ENCODE measurements at regions not wholly inside any gene's neighbourhood (a gene's known extent, or its start where the extent isn't known, plus 50 kb on each side); places are given as distances from the start of the nearest gene placed in this dataset.
"Not testable (repeated sequence)": the region's sequence is repeated elsewhere in the genome, so short reads cannot be mapped to it uniquely, and the experiment has no call there.

DNA sequence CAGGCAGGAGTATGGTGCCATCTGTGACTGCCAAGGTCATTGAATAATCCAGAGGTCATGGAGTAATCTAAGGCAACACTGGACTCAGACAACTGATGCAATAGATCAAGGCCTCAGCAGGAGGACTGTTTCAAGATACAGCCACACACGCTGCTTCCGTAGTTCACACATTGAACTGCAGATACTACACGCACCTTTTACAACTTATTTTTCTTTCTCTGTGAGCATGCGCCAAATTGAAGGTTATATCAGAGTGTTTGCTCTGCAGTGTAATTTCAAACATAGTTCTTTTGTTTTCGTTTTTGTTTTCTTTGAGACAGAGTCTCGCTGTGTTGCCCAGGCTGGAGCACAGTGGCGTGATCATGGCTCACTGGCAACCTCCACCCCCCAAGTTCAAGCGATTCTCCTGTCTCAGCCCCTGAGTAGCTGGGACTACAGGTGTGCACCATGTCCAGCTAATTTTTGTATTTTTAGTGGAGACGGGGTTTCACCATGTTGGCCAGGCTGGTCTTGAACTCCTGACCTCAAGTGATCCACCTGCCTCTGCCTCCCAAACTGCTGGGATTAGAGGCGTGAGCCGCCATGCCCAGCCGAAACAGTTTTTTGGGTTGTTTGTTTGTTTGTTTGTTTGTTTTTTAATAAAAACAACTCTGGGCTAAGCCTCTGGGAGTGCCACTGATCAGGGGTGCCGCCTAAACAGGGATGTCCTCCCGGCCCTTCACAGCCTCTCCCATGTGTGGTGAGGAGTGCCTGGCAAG is 96.6 kb upstream of the NAA20 start:
- H3K27me3 Mint-ChIP-seq = peaks cover 2% of the 10 kb centered on the region
- H3K9me3 Mint-ChIP-seq = no peaks in the 10 kb centered on the region
- no peak for DNase-seq
- H3K4me3 Mint-ChIP-seq = no peak overlapping the region
- H3K4me1 Mint-ChIP-seq = no peaks in the 10 kb centered on the region
- POLR2A ChIA-PET = interaction anchor here (0.7 kb wide), 1 partner anchor 317 kb away, joined by 3 read pairs; no protein-coding TSS in a partner anchor
- CTCF ChIA-PET = no interaction called here
- no peak overlapping the region for H3K27ac Mint-ChIP-seq
- no peaks in the 10 kb centered on the region for H3K36me3 Mint-ChIP-seq (ENCODE audit: low read depth)

GRCh38 chr20:19921284-19921793 is 95.8 kb upstream of the NAA20 start:
- ChIA-PET POLR2A (no interaction called here), CTCF (interaction anchor here (1.3 kb wide), 1 partner anchor 11 kb away, joined by 3 read pairs; no protein-coding TSS in a partner anchor)
- DNase-seq = no peak
- Mint-ChIP-seq H3K27ac (no peak overlapping the region), H3K9me3 (no peaks in the 10 kb centered on the region), H3K4me3 (no peak overlapping the region), H3K36me3 (ENCODE audit: low read depth) (no peaks in the 10 kb centered on the region), H3K27me3 (peaks cover 4% of the 10 kb centered on the region), H3K4me1 (no peaks in the 10 kb centered on the region)

DNA sequence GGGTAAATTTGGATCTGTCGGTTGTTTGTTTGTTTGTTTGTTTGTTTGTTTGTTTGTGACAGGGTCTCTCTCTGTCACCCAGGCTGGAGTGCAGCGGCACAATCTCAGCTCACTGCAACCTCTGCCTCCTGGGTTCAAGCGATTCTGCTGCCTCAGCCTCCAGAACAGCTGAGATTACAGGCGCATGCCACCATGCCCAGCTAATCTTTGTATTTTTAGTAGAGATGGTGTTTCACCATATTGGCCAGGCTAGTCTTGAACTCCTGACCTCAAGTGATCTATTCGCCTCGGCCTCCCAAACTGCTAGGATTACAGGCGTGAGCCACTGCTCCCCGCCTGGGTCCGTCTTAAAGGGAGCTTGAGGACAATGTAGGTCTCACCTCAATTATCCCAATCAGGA is 95.3 kb upstream of the NAA20 start:
- H3K27ac Mint-ChIP-seq; H3K4me3 Mint-ChIP-seq; H3K9me3 Mint-ChIP-seq; H3K36me3 Mint-ChIP-seq (ENCODE audit: low read depth); DNase-seq; H3K4me1 Mint-ChIP-seq; POLR2A ChIA-PET; H3K27me3 Mint-ChIP-seq: not testable (repeated sequence)
- CTCF ChIA-PET = interaction anchor here (1.3 kb wide), 1 partner anchor 12 kb away, joined by 3 read pairs; no protein-coding TSS in a partner anchor

DNA sequence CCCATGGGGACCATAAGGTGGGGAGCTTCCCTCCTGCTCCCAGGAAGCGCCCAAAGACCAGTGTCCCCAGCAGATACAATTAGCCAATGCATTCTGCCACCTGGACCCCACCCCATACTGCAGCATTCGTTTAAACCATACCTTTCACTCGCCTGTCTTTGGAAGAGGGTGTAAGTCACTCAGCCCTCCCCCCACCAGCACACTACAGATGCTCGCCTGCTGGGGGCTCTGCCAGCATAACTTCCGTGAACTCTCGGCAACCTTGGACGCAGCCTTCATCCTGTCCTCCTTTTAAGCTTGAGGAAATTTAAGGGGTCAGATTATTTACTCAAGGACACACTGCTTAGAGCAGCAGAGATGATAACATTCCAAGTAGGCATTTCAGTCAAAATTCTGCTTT is 94.4 kb upstream of the NAA20 start:
- H3K27ac Mint-ChIP-seq = no peak overlapping the region
- H3K36me3 Mint-ChIP-seq (ENCODE audit: low read depth) = no peaks in the 10 kb centered on the region
- POLR2A ChIA-PET = no interaction called here
- DNase-seq = no peak
- H3K27me3 Mint-ChIP-seq = peaks cover 4% of the 10 kb centered on the region
- no peaks in the 10 kb centered on the region for H3K4me1 Mint-ChIP-seq
- CTCF ChIA-PET = interaction anchor here (1.3 kb wide), 1 partner anchor 13 kb away, joined by 3 read pairs; no protein-coding TSS in a partner anchor
- no peak overlapping the region for H3K4me3 Mint-ChIP-seq
- no peaks in the 10 kb centered on the region for H3K9me3 Mint-ChIP-seq

DNA sequence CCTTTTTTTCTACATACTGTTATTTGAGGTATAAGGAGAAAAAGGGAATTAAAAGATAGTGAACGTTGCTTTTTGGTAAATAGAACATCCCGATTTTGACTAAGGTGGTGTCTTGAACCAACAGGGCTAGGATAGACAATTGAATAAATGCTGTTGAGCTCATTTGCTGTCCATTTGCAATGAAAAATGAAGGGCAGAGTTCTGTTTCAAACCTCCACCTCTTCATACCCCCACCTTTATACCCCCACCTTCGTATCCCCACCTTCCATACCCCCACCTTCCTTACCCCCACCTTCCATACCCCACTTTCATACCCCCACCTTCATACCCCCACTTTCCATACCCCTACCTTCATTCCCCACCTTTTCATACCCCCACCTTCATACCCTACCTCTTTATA is 93.4 kb upstream of the NAA20 start:
- Mint-ChIP-seq H3K36me3 (ENCODE audit: low read depth) (no peaks in the 10 kb centered on the region), H3K27me3 (peaks cover 4% of the 10 kb centered on the region), H3K9me3 (no peaks in the 10 kb centered on the region), H3K4me3 (no peak overlapping the region), H3K4me1 (no peaks in the 10 kb centered on the region), H3K27ac (no peak overlapping the region)
- no peak for DNase-seq
- CTCF ChIA-PET = no interaction called here
- POLR2A ChIA-PET = no interaction called here

DNA sequence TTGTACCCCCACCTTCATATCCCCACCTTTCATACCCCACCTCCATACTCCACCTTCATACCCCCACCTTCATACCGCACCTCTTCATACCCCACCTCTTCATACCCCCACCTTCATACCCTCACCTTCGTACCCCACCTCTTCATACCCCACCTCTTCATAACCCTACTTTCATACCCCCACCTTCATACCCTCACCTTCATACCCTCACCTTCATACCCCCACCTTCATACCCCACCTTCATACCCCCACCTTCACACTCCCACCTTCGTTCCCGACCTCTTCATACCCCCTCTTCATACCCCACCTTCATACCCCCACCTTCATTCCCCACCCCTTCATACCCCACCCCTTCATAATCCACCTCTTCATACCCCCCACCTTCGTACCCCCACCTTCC is 92.9 kb upstream of the NAA20 start:
- ChIA-PET CTCF (no interaction called here), POLR2A (no interaction called here)

DNA sequence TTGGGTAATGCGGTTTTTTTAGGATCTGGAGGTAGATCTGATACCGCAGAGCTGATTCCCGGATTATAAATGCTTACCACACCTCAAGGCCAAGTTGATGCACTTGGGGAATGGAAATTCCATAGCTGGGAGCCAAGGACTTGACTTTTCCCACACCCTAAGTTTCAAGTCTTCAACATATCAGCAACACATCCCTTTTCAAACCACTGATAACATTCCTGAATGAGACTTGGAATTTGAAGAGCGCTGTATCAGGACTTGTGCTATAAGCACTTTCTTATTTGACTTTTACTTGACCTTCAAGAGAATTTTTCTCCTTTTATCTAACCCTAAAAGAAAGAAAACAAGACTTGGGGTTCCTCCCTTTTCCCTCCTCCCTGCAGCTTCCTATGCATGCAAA is 90.6 kb upstream of the NAA20 start:
- Mint-ChIP-seq H3K36me3 (ENCODE audit: low read depth) (no peaks in the 10 kb centered on the region), H3K4me1 (no peaks in the 10 kb centered on the region), H3K4me3 (no peak overlapping the region), H3K9me3 (no peaks in the 10 kb centered on the region), H3K27ac (no peak overlapping the region), H3K27me3 (peaks cover 4% of the 10 kb centered on the region)
- no peak for DNase-seq
- ChIA-PET POLR2A (no interaction called here), CTCF (no interaction called here)

More for the DNA sequence above, 92.9 kb upstream of the NAA20 start:
- Mint-ChIP-seq H3K36me3 (ENCODE audit: low read depth) (no peaks in the 10 kb centered on the region), H3K4me1 (no peaks in the 10 kb centered on the region), H3K27me3 (peaks cover 4% of the 10 kb centered on the region), H3K4me3 (no peak overlapping the region), H3K9me3 (no peaks in the 10 kb centered on the region), H3K27ac (no peak overlapping the region)
- no peak for DNase-seq

GRCh38 chr20:19928328-19929011 is 88.7 kb upstream of the NAA20 start:
- POLR2A ChIA-PET = no interaction called here
- H3K27me3 Mint-ChIP-seq = peaks cover 13% of the 10 kb centered on the region
- CTCF ChIA-PET = no interaction called here
- no peaks in the 10 kb centered on the region for H3K9me3 Mint-ChIP-seq
- no peaks in the 10 kb centered on the region for H3K36me3 Mint-ChIP-seq (ENCODE audit: low read depth)
- H3K4me3 Mint-ChIP-seq = no peak overlapping the region
- no peaks in the 10 kb centered on the region for H3K4me1 Mint-ChIP-seq
- no peak overlapping the region for H3K27ac Mint-ChIP-seq
- DNase-seq = no peak

GRCh38 chr20:19929012-19929360 is 88.2 kb upstream of the NAA20 start:
- Mint-ChIP-seq H3K4me3 (no peak overlapping the region), H3K27me3 (peaks cover 13% of the 10 kb centered on the region), H3K4me1 (no peaks in the 10 kb centered on the region), H3K36me3 (ENCODE audit: low read depth) (no peaks in the 10 kb centered on the region), H3K9me3 (no peaks in the 10 kb centered on the region), H3K27ac (no peak overlapping the region)
- POLR2A ChIA-PET = no interaction called here
- CTCF ChIA-PET = no interaction called here
- no peak for DNase-seq

GRCh38 chr20:19929481-19930145 is 87.5 kb upstream of the NAA20 start:
- H3K27ac Mint-ChIP-seq = no peak overlapping the region
- POLR2A ChIA-PET = no interaction called here
- CTCF ChIA-PET = no interaction called here
- DNase-seq = no peak
- H3K4me3 Mint-ChIP-seq = no peak overlapping the region
- H3K4me1 Mint-ChIP-seq = no peaks in the 10 kb centered on the region
- H3K36me3 Mint-ChIP-seq (ENCODE audit: low read depth) = no peaks in the 10 kb centered on the region
- no peaks in the 10 kb centered on the region for H3K9me3 Mint-ChIP-seq
- peaks cover 13% of the 10 kb centered on the region for H3K27me3 Mint-ChIP-seq

DNA sequence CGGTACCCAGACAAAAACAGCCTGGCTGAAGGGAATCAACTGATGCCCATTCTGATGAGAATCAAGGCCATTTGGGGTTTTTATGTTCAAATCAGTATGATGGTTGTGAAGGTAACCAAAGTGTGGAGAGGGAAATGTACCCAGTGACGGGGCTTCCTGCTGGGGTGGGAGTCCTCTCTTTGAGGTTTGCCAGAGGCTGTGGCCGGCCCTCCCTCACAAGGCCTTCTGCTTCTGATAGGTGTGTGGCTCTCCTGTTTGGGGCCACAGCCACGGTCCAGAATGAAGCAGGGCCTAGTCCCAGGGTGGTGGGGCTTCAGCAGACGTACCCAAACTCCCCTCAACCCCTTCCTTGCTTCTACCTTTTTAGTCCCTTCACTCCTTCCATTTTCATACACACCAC is 86.7 kb upstream of the NAA20 start:
- DNase-seq = no peak
- Mint-ChIP-seq H3K4me3 (no peak overlapping the region), H3K4me1 (no peaks in the 10 kb centered on the region)

GRCh38 chr20:19932170-19932667 is 84.9 kb upstream of the NAA20 start:
- Mint-ChIP-seq H3K4me1 (peaks cover 4% of the 10 kb centered on the region), H3K4me3 (no peak overlapping the region), H3K27ac (no peak overlapping the region), H3K36me3 (ENCODE audit: low read depth) (no peaks in the 10 kb centered on the region), H3K27me3 (peaks cover 20% of the 10 kb centered on the region), H3K9me3 (no peaks in the 10 kb centered on the region)
- POLR2A ChIA-PET = no interaction called here
- CTCF ChIA-PET = no interaction called here
- no peak for DNase-seq

More for the DNA sequence above, 86.7 kb upstream of the NAA20 start:
- Mint-ChIP-seq H3K9me3 (no peaks in the 10 kb centered on the region), H3K36me3 (ENCODE audit: low read depth) (no peaks in the 10 kb centered on the region), H3K27me3 (peaks cover 15% of the 10 kb centered on the region), H3K27ac (no peak overlapping the region)
- CTCF ChIA-PET = no interaction called here
- POLR2A ChIA-PET = no interaction called here

DNA sequence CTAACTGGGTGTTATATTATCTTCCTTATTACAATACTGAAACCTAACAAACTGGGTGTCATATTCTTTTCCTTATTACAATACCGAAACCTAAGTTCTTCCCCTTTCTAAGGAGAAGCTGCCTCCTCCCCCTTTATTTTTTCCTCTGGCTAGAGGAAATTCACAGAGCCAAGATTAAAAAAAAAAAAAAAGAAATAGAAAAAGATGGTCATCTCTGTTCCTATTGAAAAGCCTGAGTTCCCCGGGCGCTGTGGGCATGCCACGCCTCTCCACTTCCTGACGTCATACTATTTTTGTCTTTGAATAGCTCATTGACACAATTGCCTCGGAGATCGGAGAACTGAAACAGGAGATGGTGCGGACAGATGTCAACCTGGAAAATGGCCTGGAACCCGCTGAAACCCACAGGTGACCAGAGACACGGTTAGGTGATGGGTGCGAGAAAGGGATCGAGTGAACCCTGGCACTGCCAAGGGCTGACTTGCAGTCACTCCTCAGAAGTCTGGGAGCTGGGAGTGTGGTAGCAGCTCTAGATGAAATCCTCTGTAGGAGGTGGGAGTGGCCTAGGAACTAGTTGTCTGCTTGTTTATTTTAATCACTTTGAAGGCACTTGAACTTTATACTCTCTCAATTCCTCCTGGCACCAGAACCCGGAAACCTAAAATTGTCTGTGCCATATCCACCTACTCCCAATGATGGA is 82.2 kb upstream of the NAA20 start:
- DNase-seq = no peak
- peaks cover 30% of the 10 kb centered on the region for H3K27me3 Mint-ChIP-seq
- peaks cover 18% of the 10 kb centered on the region for H3K4me1 Mint-ChIP-seq
- H3K27ac Mint-ChIP-seq = no peak overlapping the region
- H3K9me3 Mint-ChIP-seq = no peaks in the 10 kb centered on the region
- ChIA-PET CTCF (no interaction called here), POLR2A (no interaction called here)
- no peaks in the 10 kb centered on the region for H3K36me3 Mint-ChIP-seq (ENCODE audit: low read depth)
- no peak overlapping the region for H3K4me3 Mint-ChIP-seq
